Activated T-cell treated with anti-CD3 and anti-CD28 coated beads for 4 hours (primary cell): ENCODE measurements at regions not wholly inside any gene's neighbourhood (a gene's known extent, or its start where the extent isn't known, plus 50 kb on each side); places are given as distances from the start of the nearest gene placed in this dataset.
A peak's percentile ranks its signal among the peaks of the same experiment; 100 is the strongest.

Experiments used
- DNase-seq: peaks from one replicate; pipeline ENCODE4 v3.0.0-alpha.2; 2020

GRCh38 chr11:15629690-15630321, 515.1 kb downstream of the INSC start:
- DNase-seq, result no peak

- no peak for DNase-seq
These were observed 516.2 kb downstream of the INSC start for GRCh38 chr11:15630896-15631295.

GRCh38 chr11:15635521-15635920, 520.8 kb downstream of the INSC start:
- no peak for DNase-seq

DNA sequence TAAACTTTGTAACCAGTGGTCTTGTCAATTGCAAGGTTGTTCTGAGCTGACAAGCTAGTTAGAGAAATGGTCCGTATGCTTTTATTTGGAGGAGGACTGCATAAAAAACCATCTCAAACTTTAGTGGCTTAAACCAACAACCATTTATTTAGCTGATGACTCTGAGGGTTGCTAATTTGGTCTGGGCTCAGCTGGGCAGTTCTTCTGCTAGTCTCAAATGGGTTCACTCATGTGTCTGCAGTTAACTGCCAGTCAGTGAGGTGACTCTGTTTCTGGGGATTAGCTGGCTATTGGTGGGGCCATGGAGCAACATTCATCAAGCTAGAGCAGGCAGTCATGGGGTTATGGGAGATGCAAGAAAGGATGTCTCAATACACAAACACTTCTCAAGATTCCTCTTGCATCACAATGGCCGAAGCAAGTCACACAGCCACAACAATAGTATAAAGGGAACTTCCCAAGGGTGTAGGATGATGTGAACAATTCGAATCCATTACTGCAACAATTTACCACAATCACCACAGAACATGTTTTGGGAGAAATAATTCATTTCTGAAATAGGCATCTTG, 521.9 kb downstream of the INSC start:
- no peak for DNase-seq

- no peak for DNase-seq
These were observed 523.7 kb downstream of the INSC start for GRCh38 chr11:15638386-15638787.

GRCh38 chr11:15640318-15640717, 525.6 kb downstream of the INSC start:
- DNase-seq, result no peak

GRCh38 chr11:15641271-15642045, 526.7 kb downstream of the INSC start:
- no peak for DNase-seq

DNA sequence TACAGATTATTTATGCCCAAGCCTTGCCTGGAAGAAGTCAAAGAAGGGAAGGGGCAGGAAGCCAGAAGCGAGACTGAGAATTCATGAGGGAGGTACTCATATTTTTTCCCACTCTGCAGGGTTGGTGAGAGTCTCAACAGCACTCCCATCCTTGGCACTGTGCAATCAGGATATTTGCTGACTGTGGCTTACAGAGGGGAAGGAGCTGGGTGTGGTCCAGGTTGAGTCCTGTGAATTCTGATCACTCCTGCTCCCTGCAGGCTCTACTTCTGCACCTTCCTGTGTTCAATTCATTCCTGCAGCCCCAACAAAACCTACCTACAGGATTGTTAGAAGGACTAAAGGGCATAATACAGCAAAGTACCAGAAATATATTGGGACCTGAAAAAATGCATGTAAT, 530.5 kb downstream of the INSC start:
- no peak for DNase-seq

- DNase-seq, result no peak
These were observed 534.8 kb downstream of the INSC start for GRCh38 chr11:15649371-15650104.

- DNase-seq, result peak; percentile 52
These were observed 535.6 kb downstream of the INSC start for GRCh38 chr11:15650105-15650938.

DNA sequence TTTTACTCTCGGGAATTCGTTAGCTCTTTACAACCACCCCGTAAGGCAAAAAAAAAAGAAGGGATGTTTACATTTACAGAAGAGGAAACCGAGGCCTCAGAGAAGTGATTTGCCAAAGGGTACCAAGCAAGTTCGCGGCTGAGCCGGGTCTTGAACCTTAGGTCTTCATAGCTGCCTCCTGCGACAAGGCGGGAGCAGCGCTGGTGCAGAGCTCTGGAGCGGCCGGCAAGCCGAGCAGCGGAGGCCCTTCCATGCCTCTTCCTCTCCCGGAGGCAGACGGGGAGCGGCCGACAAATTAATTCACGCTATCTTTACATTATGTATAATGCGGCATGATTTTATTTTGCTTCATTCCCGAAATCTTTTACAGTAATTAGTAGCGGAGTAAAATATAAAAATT, 536.3 kb downstream of the INSC start:
- no peak for DNase-seq

GRCh38 chr11:15651816-15652215, 537.1 kb downstream of the INSC start:
- DNase-seq, result no peak

DNA sequence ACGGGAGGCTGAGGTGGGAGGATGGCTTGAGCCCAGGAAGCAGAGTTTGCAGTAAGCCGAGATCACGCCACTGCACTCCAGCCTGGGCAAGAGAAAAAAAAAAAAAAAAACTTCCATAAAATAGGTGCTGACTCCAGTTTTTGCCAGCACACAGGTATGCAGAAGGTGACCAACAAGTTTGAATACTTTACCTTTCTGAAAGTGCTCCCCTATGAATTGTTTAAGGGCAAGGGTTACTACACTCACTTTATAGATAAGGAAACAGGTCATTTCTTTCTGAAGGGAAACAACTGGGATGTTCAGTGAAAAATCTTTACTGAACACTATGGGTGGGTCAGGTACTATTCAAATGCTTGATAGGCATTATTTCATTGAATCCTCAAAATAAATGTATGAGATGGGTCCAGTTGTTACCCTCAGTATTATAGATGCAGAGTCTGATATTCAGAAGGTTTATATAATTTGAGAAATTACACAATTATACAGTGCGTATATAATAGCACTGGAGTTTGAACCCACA, 538.5 kb downstream of the INSC start:
- no peak for DNase-seq

DNA sequence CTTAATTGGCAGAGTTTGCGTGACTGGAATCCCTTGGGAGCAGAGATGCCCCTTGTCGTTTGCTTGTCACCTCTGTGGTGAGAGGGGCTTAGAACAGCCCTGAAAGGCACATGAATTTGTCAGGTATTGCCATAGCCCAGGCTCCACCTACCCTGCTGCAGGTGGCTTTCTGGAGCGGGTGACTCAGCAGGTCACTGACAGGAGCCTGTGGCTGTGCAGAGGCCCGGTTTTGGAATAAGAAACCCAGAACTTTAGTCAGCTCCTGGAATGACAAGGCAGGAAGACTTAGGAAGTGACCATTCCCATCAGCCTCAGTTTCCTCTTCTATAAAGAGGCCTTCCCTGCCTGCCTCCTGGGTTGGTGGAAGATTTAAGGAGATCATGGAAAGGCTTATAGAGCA, 539.7 kb downstream of the INSC start:
- no peak for DNase-seq

GRCh38 chr11:15655552-15655951, 540.8 kb downstream of the INSC start:
- DNase-seq, result no peak

GRCh38 chr11:15657264-15657663, 542.5 kb downstream of the INSC start:
- no peak for DNase-seq

DNA sequence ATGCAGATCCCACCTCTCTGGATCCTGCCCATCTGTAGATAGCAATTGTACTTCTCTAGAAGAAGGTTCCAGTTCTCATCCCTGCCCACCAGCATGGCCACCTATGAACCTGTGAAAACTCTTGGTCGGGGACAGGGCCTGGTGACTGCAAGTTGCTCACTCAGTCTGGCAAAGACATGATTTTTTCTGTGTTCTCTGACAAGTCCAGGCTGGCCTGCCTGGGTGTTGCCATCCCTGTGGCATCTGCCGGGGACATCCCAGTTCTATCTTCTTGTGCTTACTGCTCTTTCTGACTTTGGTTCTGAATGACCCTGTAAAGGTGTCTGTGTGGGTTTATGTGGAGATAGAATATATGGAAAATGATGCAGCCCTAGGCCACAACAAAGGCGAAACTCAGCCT, 545.8 kb downstream of the INSC start:
- no peak for DNase-seq

DNA sequence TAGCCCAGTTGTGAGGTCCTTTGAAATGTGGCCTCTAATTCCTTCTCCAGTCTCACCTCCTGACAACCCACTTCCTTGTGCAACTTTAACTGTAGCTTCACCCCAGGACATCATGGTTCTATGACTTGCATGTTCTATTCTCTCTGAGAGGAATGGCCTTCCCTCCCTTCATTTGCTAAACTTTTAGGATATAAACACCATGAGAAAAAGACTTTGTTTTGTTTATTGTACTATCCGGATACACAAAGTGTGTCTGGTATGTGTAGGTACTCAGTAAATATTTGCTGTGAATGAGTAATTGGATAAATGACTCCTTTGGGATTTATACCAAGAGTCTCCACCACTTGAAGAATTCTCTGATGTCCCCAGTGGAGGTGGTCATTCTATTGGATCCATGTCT, 547.6 kb downstream of the INSC start:
- no peak for DNase-seq

GRCh38 chr11:15663777-15664218, 549.1 kb downstream of the INSC start:
- DNase-seq, result no peak

GRCh38 chr11:15665368-15665871, 550.7 kb downstream of the INSC start:
- no peak for DNase-seq

- DNase-seq, result no peak
These were observed 552.5 kb downstream of the INSC start for GRCh38 chr11:15667127-15667725.

GRCh38 chr11:15668718-15669117, 554.0 kb downstream of the INSC start:
- DNase-seq, result no peak
